ENCODE measurements at regions not wholly inside any gene's neighbourhood (a gene's known extent, or its start where the extent isn't known, plus 50 kb on each side); places are given as distances from the start of the nearest gene placed in this dataset.

GRCh38 chr3:73743551-73743950 lies 118.8 kb upstream of the PDZRN3 start:
- Mint-ChIP-seq H3K9me3 (peaks cover 0 to 7% (median 3%) of the 10 kb centered on the region in 7 donors), H3K4me1 (no peaks in the 10 kb centered on the region), H3K27ac (no peak overlapping the region), H3K27me3 (ENCODE audit: low read depth in 3 of 3) (peaks cover 0 to 1% (median 0%) of the 10 kb centered on the region in 3 donors), H3K36me3 (no peaks in the 10 kb centered on the region), H3K4me3 (no peak overlapping the region)
- Histone ChIP-seq H3K27ac (ENCODE audit: low read depth in 1 of 2, low read length in 2 of 2) (no peak overlapping the region), H3K27me3 (ENCODE audit: control insufficient read depth in 2 of 2, insufficient read depth in 2 of 2, low read length in 2 of 2) (no peaks in the 10 kb centered on the region), H3K4me1 (ENCODE audit: control insufficient read depth in 1 of 2, insufficient read depth in 2 of 2, low read length in 2 of 2) (no peaks in the 10 kb centered on the region), H3K4me3 (replicated peaks in 1 of 3; ENCODE audit: low read depth in 2 of 3, low read length in 3 of 3) (no peak overlapping the region), H4K20me1 (ENCODE audit: insufficient read depth, low read length) (no peaks in the 10 kb centered on the region), H3K79me2 (ENCODE audit: insufficient read depth, low read length) (no peaks in the 10 kb centered on the region), H3K36me3 (replicated peaks in 1 of 2; ENCODE audit: control insufficient read depth in 1 of 2, insufficient read depth in 2 of 2, low read length in 2 of 2) (no peaks in the 10 kb centered on the region), H3K9ac (ENCODE audit: insufficient read depth, low read length, poor library complexity, severe bottlenecking) (no peak overlapping the region), H2AFZ (ENCODE audit: insufficient read depth, low read depth, low read length, poor library complexity, severe bottlenecking) (no peak overlapping the region), H3K9me3 (replicated peaks in 1 of 2; ENCODE audit: control insufficient read depth in 1 of 2, insufficient read depth in 1 of 2, low read length in 2 of 2) (peaks cover 0 to 3% of the 10 kb centered on the region in 2 donors), H3K4me2 (replicated peaks; ENCODE audit: extremely low read depth, low read length, poor library complexity, severe bottlenecking) (no peak overlapping the region)
- intact Hi-C loops (cut with micrococcal nuclease), result no loop called here
- DNase-seq, result no peak
- TF ChIP-seq CTCF (IDR thresholded peaks at IDR 0.05), result no peak
- WGBS (ENCODE audit: insufficient coverage), result no CpG with 5 or more reads among the region's 4 CpGs

- Mint-ChIP-seq H3K4me3 (no peak overlapping the region), H3K36me3 (no peaks in the 10 kb centered on the region), H3K4me1 (no peaks in the 10 kb centered on the region), H3K9me3 (peaks cover 0 to 11% (median 3%) of the 10 kb centered on the region in 7 donors), H3K27me3 (ENCODE audit: low read depth in 3 of 3) (peaks cover 0 to 3% (median 0%) of the 10 kb centered on the region in 3 donors), H3K27ac (no peak overlapping the region)
- TF ChIP-seq CTCF (IDR thresholded peaks at IDR 0.05), result no peak
- H2AFZ ChIP-seq (ENCODE audit: insufficient read depth, low read depth, low read length, poor library complexity, severe bottlenecking), result no peak overlapping the region
- no peak overlapping the region for H3K27ac ChIP-seq (ENCODE audit: low read depth in 1 of 2, low read length in 2 of 2)
- no peaks in the 10 kb centered on the region for H3K27me3 ChIP-seq (ENCODE audit: control insufficient read depth in 2 of 2, insufficient read depth in 2 of 2, low read length in 2 of 2)
- no peak for DNase-seq
- H4K20me1 ChIP-seq (ENCODE audit: insufficient read depth, low read length), result no peaks in the 10 kb centered on the region
- no peak overlapping the region for H3K9ac ChIP-seq (ENCODE audit: insufficient read depth, low read length, poor library complexity, severe bottlenecking)
- H3K9me3 ChIP-seq (replicated peaks in 1 of 2; ENCODE audit: control insufficient read depth in 1 of 2, insufficient read depth in 1 of 2, low read length in 2 of 2), result peaks cover 0 to 3% of the 10 kb centered on the region in 2 donors
- H3K36me3 ChIP-seq (replicated peaks in 1 of 2; ENCODE audit: control insufficient read depth in 1 of 2, insufficient read depth in 2 of 2, low read length in 2 of 2), result no peaks in the 10 kb centered on the region
- no CpG with 5 or more reads among the region's 5 CpGs for WGBS (ENCODE audit: insufficient coverage)
- no peaks in the 10 kb centered on the region for H3K79me2 ChIP-seq (ENCODE audit: insufficient read depth, low read length)
- no peaks in the 10 kb centered on the region for H3K4me1 ChIP-seq (ENCODE audit: control insufficient read depth in 1 of 2, insufficient read depth in 2 of 2, low read length in 2 of 2)
- H3K4me2 ChIP-seq (replicated peaks; ENCODE audit: extremely low read depth, low read length, poor library complexity, severe bottlenecking), result no peak overlapping the region
- intact Hi-C loops (cut with micrococcal nuclease), result no loop called here
- no peak overlapping the region for H3K4me3 ChIP-seq (replicated peaks in 1 of 3; ENCODE audit: low read depth in 2 of 3, low read length in 3 of 3)
Measured at GRCh38 chr3:73739791-73740453, 115.2 kb upstream of the PDZRN3 start.

Data from CD14-positive monocyte (primary cell).